Stimulated activated CD4-positive, alpha-beta T cell treated with anti-CD3 and anti-CD28 coated beads, Interleukin-2, amount 100 ng/mL, for 4 hours (primary cell): ENCODE measurements at regions not wholly inside any gene's neighbourhood (a gene's known extent, or its start where the extent isn't known, plus 50 kb on each side); places are given as distances from the start of the nearest gene placed in this dataset.
"Not testable (repeated sequence)": the region's sequence is repeated elsewhere in the genome, so short reads cannot be mapped to it uniquely, and the experiment has no call there.

Experiments used
- DNase-seq: peaks from one replicate; pipeline ENCODE4 v3.0.0-alpha.2; 2020; ENCODE audit warnings: low read depth

DNA sequence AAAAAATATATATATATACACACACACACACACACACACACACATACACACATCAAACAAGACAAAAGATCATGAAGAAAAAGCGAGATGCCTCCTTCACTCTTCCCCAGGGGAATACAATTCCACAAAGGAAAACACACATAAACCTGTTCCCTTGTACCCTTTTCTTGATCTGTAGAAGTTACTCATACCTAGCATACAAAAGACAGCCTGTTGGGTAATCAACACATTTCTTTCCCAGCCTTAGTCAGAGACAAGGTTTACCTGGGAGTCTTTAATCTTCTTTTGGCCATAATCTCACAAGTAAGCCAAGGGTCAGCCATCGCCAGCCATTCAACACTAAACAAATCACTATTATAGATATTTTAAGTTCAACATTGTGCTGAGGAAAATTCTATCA, 407.0 kb downstream of the SUCLG1 start:
- DNase-seq, result no peak

DNA sequence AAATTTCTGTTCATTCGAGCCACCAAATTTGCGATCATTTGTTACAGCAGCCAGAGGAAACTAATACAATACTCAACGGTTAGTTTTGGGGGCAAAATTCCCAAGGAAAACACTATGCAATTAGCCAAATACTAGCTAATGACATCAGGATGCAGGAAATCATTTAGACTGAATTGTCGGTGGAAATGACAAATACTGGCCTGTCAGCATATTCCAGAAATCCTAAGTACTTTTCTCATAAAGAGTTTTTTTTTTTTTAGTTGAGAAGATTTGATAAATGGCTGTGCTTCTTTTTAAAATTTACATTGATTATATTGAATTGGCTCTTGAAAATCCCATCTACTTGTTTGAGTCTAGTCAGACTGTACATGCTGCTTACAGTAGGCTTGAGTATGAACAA, 410.1 kb downstream of the SUCLG1 start:
- no peak for DNase-seq

DNA sequence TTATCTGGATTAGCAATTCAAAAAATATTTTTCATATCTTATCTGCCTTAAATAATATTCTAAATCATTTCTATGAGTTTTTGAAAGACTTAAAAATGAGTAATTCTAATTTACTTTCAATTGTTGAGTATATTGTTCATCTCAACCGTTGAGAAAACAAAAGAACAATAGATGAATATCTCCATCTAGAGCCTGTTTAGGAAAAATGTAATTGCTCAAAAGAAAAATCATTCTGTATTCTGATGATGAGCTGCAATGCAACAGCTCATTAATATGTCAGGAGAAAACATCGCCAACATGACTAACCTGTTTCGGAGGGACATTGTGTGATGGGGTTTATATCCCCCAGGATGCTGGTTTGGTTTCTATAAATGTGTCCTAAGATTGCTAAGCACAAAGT, 417.6 kb downstream of the SUCLG1 start:
- no peak for DNase-seq

DNA sequence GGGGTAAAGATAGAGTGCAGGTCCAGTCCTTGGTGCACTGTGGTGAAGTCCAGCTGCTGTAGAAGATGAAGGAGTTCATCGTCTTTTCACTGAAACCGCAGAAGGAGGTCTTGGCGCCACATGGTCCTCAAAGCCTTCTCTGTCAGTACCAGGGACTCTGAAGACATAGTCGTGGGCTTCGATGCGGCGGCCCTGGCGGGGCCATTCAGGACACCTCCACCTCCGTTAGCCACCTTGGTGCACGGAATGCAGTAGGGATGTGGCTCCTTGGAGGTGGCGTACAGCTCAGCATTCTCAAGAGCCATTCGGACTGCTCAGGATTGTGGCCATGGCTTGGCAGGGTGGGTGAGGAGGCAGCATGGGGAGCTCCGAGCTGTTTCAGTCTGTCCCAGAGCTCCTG, 418.8 kb downstream of the SUCLG1 start:
- DNase-seq, result no peak

DNA sequence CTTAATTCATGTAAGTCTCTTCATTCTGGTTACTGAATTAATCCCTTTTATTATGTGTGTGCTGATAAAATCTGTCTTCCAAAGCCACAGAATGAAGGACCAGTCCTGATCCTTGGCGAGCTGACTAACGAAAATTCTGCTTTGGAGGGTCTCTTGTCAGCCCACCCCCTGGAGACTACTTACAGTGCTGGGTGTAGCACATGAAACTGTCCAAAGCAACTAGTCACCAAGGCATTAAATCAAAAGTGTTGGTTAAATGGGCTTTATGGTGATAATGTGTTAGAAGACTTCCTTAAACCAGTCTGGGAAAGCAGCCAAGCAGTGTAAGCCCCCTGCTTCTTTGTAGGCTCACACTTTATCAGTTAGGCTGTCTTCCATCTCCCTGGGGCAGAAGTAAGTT, 420.2 kb downstream of the SUCLG1 start:
- no peak for DNase-seq

DNA sequence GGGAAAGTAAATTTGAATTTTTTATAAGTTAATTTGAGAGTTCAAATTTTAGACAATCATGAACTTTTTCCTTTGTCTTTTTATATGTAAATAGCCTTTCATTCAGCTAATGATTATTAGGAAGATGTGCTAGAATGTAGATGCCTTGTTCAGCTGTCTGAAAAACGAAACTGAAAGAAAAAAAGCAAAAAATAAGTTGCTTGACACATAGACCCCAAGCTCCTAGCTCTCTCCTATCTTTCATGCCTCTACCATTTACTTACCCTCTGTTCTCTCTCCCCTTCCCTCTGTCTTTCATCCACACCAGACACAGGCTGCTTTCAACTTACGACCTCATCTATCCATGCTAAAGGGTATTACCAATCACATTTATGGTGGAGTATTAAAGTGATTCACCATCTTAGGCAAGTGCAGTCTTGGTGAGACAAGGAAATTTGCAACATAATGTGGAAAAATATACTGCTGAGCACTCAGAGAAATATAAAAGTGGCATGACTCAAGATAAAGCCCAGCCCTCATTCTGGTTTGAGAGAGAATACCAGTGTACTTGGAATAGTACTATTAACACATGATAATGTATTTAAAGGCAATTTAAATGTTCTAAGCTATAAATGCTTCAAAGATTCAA, 425.6 kb downstream of the SUCLG1 start:
- no peak for DNase-seq

DNA sequence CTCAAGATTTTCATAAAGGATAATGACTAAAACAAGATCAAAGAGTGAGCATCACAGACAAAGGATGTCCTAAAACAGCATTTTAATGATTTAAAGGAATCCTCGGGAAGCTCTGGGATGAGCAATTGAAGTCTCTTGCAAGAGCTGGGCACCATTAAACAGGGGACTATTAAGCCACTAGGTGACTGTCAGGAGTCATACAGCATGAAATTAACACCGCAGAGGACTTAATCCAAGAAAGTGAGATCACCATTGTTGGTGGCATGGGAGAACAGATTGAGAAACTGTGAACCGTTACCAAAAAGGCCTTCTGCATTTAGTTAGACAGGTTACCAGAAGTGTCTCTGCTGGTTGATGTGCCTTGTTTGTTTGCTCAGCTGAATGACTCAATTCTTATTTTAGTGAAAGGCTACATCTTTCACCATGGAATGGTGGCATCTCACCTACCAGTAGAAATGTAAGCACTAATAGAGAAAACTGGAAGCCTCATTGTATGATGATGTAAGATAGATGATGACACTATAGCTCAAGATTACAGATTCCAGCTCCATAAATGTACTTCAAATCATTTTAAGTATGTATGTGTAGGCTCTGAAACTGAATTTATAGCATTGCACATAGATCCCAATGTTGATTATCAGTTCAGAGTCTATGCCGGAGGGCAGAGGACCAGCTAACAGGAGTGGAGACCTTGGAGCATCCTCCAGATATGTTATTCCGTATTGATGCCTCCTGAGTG, 427.6 kb downstream of the SUCLG1 start:
- DNase-seq, result no peak

DNA sequence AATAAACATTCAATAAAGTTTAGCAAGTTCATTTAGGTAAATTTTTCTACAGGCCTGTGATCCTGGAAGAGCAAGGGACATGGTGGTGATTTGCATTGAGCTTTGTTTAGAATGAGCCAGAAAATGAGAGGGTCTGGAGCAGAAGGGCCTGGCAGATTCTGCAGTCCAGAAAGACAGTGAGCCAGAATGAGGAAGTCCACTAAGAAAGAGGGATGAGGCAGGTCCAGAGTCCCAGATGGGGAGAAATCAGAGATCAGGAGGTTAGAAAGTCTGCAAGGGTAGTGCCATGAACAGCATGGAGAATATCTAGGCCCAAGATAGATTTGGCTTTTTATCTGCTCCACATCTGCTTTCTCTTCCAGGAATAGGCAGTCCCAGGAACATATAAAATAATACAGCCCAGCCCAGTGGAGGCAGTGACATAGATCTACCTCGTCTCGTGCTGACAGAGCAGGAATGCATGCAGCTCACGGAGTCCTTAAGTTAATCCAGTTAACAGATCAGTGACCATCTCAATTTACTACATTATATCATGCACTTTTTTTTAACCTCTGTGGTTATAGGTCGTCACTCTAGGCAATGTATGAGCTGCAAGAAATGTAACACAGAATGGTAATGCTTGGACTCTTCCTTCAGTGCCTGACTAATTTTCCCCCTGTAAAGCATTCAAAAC, 429.0 kb downstream of the SUCLG1 start:
- no peak for DNase-seq

DNA sequence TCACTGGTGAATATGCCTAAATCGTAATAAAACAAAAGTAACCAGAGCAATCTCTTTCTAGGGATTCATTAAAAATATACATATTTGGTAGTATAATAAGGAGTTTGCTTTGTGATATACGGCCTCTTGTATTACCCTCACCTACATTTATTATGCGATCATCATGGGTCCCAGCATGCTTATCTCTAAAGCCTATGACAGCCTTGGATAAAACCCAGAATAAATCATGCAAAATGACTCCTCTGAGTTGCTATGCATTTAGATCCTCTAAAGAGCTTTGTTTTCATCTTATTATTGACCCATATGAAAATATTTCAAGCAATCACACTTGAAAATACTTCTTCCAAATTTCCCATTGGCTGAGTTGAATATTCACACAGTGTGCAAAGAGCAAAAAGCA, 432.3 kb downstream of the SUCLG1 start:
- no peak for DNase-seq

DNA sequence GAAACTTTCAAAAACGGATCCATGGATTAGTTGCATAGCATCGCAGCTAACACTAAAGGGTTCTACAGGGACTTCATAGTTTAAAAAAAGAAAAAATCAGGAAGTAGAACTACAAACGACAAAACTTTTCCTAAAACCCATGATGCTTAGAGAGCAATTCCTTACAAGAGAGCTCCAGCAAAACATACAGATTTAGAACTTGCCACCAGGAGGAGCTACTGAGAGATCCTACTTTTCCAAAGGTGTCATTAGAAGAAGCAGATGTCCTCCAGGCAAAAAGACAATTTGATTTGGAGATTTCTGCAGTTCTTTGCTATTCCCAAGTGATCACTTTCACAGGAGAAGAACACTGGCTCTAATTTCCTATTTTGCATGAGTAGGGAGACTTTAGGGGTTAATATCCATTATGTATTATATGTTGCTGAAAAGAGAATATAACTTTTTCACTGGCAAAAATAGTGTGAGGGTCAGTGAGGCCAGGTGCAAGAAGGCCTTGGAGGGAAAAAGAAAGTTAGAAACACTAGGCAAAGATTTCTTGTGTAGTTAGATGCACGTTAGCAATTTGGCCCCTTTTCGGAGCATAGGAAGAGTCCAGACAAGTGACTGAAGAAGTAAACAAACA, 436.2 kb downstream of the SUCLG1 start:
- no peak for DNase-seq

DNA sequence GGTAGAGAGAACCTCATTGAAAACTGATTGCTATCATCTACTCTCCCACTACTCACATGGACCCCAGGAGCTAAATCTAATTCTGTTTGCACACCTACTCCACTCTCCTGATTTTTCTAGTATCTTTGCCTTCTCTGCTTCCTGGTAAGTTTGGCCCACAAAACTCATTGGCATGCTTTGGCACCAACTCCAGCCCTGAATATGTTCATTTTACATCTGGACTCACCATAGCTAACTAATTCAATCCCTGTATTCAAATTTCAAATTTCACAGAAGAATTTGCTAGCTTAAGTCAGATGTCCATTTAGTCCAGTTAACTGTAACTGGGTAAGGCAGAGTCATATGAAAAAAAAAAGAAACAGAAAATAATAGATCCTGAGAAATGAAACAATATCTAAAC, 442.1 kb downstream of the SUCLG1 start:
- DNase-seq, result no peak

DNA sequence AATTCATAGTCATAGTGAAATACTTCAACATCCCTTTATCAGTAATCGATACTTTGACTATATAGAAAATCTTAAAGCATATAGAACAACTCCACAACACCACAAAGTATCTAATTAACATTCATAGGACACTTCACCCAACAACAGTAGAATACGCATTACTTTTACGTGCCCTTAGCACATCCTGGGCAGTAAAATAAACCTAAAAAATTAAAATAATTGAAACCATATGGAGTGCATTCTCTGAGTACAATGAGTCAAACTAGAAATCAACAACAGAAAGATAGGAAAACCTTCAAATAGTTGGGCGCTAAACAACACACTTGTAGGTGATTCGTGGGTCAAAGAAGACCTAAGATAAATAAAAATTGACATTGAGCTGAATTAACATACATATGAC, 442.9 kb downstream of the SUCLG1 start:
- DNase-seq, result no peak

DNA sequence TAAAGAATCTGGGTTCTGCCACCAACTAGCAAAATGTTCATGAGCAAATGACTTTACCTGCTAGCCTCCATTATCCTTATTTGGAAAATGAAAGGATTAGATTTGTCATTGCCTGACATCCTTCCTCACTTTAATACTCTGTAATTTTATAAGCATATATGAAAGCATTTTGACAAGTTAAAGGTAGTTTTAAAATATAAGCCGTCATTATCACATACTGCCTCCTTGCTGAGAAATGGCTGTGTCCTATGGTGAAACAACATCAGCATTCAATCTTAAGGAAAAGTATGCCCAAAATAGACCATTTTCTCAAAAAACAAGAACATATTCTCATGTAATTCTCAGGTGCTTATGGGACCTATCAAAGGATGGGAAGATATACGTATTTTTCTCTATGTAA, 461.2 kb downstream of the SUCLG1 start:
- DNase-seq, result no peak

DNA sequence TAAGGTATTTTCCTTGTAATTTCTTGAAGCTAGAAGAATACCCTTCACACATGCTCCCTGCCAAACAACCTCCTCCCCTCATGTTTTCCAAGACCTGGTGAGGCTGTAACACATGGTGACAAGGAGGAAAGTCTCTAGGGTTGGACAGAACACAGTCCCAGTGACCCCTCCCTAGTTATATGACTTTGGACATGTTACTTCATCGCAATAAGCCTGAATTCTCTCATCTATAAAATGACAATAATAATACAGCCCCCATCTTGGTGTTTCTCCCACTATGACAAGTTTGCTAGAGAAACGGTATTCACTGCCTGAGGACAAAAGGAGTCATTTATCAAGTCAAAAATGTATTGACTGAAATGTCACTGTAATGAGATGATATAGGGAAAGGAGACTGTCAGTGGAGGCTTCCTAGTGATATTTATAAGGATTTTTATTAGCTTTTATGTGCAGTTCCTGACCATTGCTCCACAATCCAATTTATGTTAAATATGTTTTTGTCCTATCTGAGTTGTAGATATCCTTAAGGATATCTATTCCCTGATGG, 464.4 kb downstream of the SUCLG1 start:
- DNase-seq, result no peak

DNA sequence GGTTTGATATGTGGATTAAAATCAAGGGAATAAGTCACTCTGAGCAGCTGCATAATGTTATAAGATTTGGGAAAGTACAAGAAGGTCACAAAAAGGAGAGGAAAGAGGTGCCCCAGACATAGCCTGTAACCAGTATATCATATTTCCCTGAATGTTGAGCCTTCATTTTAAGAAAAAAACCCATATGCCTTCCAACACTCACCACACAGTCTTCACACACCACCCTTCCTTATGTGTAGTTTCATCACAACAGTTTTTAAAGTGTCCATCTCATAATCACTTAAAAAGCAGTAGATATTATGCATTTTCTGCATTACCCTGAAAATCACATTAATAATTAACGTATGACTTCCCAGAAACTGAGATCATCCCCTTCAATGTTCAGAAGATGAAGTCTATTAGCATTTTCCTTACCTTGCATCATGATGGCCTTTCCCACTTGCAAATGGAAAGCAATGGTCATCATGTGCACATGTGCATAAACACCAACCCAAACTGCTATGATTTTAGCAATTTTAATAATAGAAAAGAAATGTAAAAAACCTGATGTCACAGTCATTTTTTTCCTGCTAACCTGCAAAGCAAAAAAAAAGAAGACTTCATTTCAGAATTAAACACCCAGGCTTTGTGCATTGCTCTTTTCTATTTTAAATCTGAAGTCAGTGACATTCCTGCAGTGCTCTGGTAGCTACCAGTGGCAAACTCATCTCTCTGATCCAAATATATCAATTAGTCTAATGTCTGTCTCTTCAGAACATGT, 465.0 kb downstream of the SUCLG1 start:
- DNase-seq, result no peak

DNA sequence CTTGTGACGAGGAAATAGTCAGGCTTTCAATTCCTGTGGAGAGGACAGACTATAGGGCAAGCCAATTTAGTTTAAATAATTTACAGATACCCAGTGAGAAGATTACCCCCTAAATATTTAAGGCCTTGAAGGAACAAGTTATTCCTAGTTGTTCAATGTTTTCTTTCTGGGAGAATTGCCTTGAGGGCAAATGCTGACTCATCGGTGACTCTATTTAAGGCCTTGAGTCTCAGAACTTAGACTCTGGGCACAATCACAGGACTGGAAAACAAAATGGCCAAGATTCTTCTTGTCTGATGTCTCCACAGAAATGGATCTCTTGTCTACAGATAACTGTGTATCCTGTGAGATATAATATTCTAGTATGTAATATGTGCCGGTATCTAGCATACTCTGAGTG, 467.1 kb downstream of the SUCLG1 start:
- no peak for DNase-seq

DNA sequence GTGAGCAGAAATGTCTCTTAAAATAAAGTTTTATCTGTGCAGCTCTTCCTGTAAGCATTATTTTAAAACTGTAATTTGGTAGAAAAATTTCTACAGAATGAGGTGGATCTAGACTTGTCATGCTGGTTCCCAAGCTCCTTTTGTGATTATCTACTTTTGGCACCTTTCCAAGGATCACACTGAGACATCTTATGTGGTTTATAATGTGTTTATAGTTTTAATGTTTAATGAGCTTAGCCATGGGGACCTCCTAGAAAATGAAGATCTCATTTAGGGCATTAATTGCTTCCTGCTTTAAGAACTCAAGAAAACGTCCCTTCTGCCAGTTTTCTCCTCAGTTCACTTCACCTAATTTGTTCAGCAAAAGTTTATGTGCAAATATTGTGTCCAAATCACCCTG, 468.4 kb downstream of the SUCLG1 start:
- no peak for DNase-seq

DNA sequence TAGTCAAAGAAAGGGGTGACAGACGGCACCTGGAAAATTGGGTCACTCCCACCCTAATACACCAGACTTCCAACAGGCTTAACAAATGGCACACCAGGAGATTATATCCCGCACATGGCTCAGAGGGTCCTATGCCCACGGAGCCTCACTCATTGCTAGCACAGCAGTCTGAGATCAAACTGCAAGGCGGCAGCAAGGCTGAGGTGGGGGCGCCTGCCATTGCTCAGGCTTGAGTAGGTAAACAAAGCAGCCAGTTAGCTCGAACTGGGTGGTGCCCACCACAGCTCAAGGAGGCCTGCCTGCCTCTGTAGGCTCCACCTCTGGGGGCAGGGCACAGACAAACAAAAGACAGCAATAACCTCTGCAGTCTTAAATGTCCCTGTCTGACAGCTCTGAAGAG, 482.5 kb downstream of the SUCLG1 start:
- not testable (repeated sequence) for DNase-seq

DNA sequence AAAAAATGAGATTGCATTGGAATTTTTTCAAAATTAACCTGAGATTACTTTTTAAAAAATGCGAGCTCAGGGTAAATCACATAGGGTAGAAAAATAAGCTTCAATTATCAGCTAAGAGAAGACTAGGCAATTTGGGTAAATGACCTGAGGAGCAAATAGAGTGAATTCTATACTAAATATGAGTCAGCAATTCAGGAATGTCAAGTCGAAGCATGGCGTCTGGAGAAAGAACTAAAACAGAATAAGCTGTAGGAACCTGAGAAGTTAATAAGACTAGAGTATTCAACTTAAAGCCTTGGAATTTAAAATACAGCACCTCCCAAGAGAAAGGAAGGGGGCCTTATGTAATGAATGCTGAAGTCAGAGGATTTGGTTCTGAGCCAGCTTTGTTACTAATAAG, 487.0 kb downstream of the SUCLG1 start:
- no peak for DNase-seq

DNA sequence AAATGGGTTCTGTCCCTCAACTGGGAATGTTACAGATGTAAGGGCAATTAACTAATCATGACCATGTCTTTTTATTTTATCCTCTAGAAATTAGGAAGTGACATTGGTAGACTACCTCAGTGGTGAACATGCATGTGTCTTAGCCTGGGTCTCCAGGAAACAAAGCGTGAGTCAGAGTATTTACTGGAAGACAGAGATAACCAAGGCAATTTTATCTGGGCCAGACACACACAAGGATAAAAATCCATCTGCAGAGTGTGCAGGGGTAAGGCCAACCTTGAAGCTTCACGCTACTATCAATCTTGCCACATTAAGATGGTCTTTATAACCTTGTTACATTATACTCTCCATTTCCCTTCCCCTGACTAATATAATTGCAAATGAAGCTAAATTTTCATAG, 487.5 kb downstream of the SUCLG1 start:
- no peak for DNase-seq

DNA sequence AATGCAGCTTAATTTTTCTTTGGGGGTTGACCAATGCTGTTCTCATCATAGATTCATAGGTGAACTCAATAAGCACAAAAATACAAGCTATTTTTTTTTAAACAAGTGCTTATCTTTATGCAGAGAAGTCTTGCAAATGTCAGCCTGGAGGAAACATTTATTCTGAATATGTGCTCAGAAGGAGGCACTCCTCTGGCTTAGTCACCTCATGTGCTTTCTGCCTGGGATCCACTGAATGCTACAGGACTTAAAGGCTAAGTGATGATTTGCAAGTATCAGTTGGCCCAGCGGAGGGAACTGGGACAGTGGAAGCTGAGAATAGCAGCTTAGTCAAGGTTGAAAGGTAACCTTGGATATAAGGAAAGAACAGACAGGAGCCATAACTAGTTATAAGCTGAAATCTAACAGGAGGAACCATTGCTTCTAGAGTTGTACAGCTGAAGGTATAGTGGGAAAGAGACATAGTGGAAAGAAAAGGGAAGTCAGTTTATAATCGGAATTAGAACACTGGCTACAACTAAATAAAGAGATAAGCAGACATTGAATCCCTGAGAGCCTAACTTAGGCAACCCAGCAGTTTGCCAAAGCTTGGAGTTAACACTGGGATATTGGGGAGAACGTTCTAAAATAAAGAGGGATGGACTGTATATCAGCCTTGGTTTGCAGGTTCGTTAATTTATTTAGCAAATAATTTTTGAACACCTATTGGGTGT, 488.7 kb downstream of the SUCLG1 start:
- DNase-seq, result no peak
